RWPE1 (cell line): ENCODE measurements at regions not wholly inside any gene's neighbourhood (a gene's known extent, or its start where the extent isn't known, plus 50 kb on each side); places are given as distances from the start of the nearest gene placed in this dataset.

Experiments used
- CTCF ChIA-PET: fragments of 350-600 bp; sonication (Branson Sonifier 250); formaldehyde crosslinking; extraction: SDS; loops from one replicate; lab custom pipeline; 2021; lab: Yijun Ruan, JAX
- POLR2A ChIA-PET: fragments of 400-600 bp; formaldehyde crosslinking; extraction: SDS; loops from one replicate; lab custom pipeline; 2020; ENCODE audit warnings: antibody characterized with exemption; ENCODE audit not compliant: low non-redundant PET; lab: Yijun Ruan, JAX
- DNase-seq: peaks from one replicate; pipeline ENCODE4 v3.0.0; 2012; ENCODE audit warnings: low spot score
- H3K27ac ChIP-seq: fragments of 450-650 bp; 2 replicates; pipeline ENCODE4 v1.5.1; 2017
- CTCF ChIP-seq: fragments of 450-650 bp; conservative IDR thresholded peaks from 2 replicates; pipeline ENCODE4 v1.5.1; 2017; ENCODE audit warnings: low read depth, mild to moderate bottlenecking

GRCh38 chr1:96565546-96565945, 156.0 kb upstream of the PTBP2 start:
- DNase-seq = no peak
- TF ChIP-seq CTCF = no peak
- CTCF ChIA-PET = no interaction called here
- no peak overlapping the region for H3K27ac ChIP-seq
- POLR2A ChIA-PET = no interaction called here

GRCh38 chr1:96568639-96569038, 152.9 kb upstream of the PTBP2 start:
- no peak for TF ChIP-seq CTCF
- no peak for DNase-seq
- no peak overlapping the region for H3K27ac ChIP-seq
- POLR2A ChIA-PET = no interaction called here
- CTCF ChIA-PET = no interaction called here

GRCh38 chr1:96569288-96569687, 152.3 kb upstream of the PTBP2 start:
- no peak for DNase-seq
- ChIA-PET CTCF (interaction anchor here (0.5 kb wide), 1 partner anchor 128 kb away, joined by 4 read pairs; no protein-coding TSS in a partner anchor), POLR2A (no interaction called here)
- TF ChIP-seq CTCF = no peak
- H3K27ac ChIP-seq = no peak overlapping the region

GRCh38 chr1:96579636-96580035, 141.9 kb upstream of the PTBP2 start:
- DNase-seq = no peak
- H3K27ac ChIP-seq = no peak overlapping the region
- CTCF ChIA-PET = interaction anchor here (0.5 to 0.6 kb wide), 2 partner anchors 295 to 706 kb away, joined by 3 read pairs; no protein-coding TSS in a partner anchor
- TF ChIP-seq CTCF = no peak
- POLR2A ChIA-PET = no interaction called here

GRCh38 chr1:96580920-96581319, 140.7 kb upstream of the PTBP2 start:
- DNase-seq = no peak

GRCh38 chr1:96581772-96582171, 139.8 kb upstream of the PTBP2 start:
- ChIA-PET CTCF (no interaction called here), POLR2A (no interaction called here)
- no peak overlapping the region for H3K27ac ChIP-seq
- no peak for DNase-seq
- TF ChIP-seq CTCF = no peak

More at GRCh38 chr1:96580920-96581319, 140.7 kb upstream of the PTBP2 start:
- TF ChIP-seq CTCF = no peak
- H3K27ac ChIP-seq = no peak overlapping the region
- CTCF ChIA-PET = no interaction called here
- POLR2A ChIA-PET = no interaction called here

- no peak for TF ChIP-seq CTCF
- no peak overlapping the region for H3K27ac ChIP-seq
- DNase-seq = no peak
- POLR2A ChIA-PET = no interaction called here
- CTCF ChIA-PET = no interaction called here
These were observed 137.7 kb upstream of the PTBP2 start for GRCh38 chr1:96583903-96584302.
